GM18519 (cell line): ENCODE measurements at regions not wholly inside any gene's neighbourhood (a gene's known extent, or its start where the extent isn't known, plus 50 kb on each side); places are given as distances from the start of the nearest gene placed in this dataset.

Source experiments
- ATAC-seq: cut with Tn5 transposase; IDR thresholded peaks from one replicate; pipeline ENCODE4 v1.9.1; 2021; ENCODE audit warnings: mild to moderate bottlenecking, moderate library complexity; ENCODE audit not compliant: unreplicated experiment, low FRiP score

DNA sequence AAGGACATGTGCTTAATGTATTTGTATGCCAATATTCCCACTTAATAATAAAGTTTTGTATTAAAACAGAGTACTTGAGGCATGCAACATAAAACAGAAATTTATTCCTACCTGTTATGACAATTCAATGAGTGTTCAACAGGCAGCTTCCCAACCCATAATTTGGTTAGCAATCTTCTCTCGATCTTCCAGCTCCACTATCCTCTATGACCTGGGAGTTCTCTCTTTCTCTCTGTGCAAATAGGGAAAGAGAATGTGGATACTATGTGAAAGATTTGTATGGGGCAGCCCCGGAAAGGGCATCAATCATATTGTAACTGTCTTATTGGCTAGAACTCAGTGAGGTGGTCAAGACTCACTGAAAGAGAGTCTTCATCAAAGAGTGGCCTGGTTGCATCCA, 644.9 kb upstream of the PCDH20 start:
- ATAC-seq, result no peak

DNA sequence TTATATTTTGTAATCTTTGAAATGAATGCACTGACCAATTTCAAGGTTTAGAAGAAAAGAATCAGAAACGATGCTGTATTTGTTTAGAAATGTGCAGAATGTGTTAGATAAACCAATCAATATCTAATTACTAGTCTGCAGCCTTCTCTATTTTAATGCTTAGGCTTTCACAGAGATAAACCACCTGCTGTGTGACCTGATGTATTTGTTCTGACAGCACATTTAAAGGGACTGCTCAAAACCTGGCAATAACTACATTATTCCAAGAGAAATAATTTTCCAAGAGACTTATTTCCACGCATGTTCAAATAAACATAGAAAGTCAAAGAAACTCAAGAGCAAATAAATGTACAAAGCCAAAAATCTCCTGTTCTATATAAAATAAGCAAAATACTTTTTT, 641.6 kb upstream of the PCDH20 start:
- no peak for ATAC-seq

DNA sequence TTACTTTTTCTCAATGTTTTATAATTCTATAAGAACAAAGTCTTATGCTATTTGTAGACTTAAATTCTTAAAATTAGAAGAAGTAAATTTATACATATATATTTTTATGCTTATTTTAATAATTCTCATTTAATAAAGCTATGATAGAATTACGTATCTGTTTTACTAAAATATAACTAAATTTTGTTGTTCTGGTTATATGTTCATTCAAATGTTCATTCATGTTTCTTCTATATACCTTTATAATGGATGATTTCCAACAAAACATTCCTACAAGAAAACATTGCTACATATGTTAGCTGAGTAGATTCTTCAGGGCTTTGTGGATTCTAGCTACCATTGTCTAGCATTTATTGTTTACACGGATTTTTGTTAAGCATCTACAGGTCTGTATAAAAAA, 634.3 kb upstream of the PCDH20 start:
- ATAC-seq, result no peak

DNA sequence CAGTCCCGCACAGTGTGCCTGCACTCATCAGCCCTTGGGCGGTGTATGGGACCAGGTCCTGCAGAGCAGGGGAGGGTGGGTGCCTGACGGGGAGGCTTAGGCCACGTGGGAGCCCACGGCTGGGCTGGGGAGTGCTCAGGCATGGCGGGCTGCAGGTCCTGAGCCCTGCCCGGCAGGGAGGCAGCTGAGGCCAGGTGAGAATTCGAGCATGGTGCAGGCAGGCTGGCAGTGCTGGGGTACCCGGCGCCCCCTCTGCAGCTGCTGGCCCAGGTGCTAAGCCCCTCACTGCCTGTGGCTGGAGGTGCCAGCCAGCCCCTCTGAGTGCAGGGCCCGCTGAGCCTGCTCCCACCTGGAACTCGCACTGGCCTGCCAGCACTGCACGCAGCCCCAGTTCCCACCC, 630.9 kb upstream of the PCDH20 start:
- ATAC-seq, result no peak

DNA sequence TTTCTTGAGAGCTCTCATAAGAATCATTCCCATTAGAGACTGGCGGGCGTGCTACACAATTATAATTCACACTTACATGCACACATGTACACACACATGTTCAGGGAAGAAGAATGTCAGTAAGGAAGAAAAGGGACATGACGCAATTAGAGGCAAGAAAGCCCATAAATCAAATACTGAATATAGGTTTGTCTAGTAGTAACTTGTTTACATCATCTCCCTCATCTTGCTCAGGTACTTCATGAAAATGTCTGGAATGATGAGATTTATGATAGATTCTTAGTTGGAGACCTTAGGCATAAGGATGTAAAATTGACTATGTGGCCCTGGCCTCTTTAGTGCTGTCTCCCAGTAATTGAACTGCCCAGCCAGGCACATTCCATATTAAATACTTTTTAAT, 628.0 kb upstream of the PCDH20 start:
- ATAC-seq, result no peak

DNA sequence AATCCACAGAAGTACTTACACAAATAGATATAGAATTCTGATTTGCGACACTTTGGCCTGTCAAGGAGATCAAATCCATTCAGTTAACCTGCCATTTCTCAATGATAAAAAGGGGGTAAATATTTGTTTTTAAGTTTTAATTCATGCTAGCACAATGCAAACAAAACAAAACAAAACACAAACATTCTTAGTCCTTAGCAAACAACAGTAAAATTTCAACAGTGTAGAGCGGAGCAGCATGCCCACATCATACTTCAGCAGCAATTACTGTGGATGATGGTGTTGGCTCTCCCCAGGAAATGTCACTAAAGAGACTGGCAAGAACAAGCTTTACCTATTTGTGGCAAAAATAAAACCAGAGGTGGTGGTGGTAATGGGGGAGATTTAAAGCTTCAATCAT, 625.2 kb upstream of the PCDH20 start:
- no peak for ATAC-seq

DNA sequence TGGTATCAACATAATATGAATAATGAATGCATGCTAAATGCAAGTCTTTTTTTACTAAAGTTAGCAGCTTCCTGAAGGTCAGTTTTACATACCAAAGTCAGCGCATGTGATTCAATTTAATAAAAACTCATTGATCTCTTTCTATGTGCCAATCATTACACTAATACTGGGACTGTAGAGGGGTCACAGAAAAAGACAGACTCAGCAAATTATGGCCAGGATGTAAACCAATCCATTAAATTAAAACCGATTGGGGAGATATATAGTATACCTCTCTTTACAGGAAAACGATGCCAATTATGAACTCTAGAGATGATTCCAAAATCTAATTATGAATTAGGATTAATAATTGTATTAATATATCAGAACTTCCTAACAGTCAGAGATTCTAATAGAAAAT, 624.4 kb upstream of the PCDH20 start:
- no peak for ATAC-seq

DNA sequence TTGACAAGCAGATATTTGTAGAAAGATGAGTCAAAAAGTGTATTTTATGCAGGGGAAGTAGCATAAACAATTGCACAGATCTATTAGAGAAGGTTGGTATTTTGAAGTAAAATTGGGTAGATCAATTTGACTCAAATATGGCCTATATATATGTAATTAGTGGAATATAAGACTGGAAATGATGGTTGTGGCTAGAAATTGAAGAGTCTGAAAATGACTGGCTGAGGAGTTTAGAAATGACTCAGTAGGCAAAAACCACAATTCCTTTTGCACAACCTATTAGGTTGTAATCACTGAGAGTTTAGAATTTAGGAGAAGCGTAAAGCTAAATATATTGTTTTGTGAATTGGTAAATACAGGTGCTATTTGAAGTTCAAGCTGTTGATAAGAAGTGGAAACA, 622.6 kb upstream of the PCDH20 start:
- ATAC-seq, result peak; percentile 63

DNA sequence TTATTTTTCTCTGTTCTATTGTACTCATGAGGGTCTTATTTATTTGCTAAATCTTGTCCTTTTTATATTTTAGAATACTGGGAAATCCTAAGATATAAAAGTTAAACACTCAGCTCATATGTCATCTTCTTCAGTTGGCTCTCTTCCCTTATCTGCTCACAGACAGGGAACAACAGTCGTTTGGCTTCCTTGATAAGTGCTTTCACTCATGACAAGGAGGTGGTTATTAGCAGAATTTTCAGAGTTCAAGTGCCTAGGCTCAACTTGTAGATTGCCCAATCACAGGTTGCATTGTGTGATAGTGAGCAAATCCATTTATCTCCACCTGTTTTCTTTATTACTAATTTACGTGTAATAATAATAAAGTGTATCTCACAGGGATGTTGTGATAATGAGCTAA, 620.3 kb upstream of the PCDH20 start:
- ATAC-seq, result no peak

DNA sequence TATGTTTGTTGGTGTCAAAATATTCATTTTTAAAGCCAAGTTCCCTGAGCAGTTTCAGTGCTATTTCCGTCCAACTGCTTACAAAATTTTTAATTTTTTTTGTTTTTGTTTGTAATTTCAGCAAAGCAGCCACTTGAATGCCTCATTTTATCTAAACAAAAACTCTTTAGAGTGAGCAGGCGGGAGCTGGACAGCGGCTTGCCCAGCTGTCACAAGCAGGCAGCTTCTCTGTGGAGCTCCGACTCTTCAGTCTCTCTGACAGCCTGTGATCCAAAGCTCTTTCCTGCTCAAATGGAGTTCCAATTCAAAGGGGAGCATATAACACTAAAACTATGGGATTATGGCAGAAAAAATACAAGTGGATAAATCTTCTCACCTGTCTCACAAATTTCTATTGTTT, 618.3 kb upstream of the PCDH20 start:
- no peak for ATAC-seq

DNA sequence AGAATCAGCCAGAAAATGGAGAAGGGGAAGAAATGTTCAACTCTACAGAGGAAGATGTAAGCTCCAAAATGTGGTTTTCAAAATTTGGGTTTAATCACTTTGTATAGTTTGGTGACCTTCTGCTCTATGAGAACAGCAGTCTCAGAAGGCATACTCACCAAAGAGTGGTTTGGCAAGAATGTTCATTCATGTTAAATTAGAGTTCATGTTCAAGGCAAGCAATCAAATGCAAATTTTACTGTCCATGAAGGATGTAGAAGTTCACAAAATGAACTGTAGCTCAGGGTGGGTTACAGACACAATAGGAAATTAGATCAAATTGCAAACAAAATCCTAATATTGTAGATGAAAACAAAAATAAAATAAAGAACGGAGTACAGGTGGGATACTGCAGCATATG, 606.7 kb upstream of the PCDH20 start:
- ATAC-seq, result no peak

DNA sequence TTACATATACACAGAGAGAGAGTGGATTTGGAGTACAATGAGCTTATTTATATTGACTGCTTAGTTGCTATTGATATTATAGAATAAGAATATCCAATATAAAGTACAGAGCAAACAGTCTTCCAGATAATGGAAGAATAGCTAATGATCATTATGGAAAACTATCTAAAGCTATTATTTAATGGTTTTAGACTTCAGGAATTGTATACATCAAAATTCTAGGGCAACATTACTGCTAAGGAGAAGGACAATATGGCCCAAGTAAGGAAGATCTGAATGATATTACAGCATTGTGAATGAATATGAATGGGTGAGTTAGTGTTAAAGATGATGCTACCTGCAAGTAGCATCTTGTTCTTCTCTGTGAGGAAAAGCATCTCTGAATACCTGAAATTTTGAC, 604.2 kb upstream of the PCDH20 start:
- ATAC-seq, result no peak

DNA sequence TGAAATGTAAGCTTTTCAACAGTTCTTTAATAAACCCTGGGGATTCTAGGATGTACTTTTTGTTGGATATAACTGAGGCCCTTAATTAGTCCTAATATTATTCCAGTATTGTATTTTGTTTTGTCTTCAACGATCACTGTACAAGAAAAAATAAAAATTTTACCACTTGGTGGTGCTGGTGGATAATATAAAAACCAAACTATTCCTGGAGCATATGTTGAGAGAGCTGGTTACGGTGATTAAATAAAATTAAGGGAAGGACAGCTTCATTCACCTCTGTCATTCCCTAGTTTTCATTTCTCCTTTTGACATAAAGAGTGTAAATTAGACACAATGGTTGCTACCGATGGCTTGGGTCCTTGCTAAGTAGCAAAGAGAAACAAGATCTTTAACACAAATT, 598.6 kb upstream of the PCDH20 start:
- no peak for ATAC-seq

DNA sequence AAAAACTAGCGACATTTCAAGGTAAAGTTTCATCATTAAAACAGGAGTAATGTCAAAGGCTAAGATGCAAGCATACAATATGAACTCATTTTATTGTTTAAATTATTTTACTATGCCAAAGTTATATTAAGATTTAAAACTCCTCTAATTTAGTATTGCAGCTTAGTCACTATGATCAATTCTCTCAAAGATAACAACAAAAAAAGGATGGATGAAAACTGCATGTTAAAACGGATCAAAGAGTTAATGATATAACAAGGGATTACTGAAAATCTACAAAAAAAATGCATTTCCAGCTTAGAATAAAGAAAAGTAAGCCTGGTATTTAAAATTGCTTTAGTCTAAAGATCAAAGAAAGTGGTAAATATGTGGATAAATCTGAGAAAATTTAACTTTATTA, 587.8 kb upstream of the PCDH20 start:
- ATAC-seq, result no peak

DNA sequence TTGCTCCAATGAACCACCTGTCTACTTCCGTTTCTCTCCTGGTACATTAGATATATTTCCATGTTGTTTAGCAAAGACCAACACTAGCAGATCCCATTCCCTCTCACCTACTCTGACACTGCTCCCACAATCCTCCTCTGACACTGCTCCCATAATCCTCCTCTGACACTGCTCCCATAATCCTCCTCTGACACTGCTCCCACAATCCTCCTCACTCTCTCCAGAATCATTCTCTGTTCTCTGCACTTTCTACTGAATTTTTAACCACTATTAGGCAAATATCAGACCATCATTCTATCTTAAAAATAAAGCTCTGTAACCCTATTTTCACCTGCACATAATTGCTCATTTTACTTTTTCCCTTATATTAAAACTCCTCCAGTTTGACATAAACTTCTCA, 578.5 kb upstream of the PCDH20 start:
- no peak for ATAC-seq

DNA sequence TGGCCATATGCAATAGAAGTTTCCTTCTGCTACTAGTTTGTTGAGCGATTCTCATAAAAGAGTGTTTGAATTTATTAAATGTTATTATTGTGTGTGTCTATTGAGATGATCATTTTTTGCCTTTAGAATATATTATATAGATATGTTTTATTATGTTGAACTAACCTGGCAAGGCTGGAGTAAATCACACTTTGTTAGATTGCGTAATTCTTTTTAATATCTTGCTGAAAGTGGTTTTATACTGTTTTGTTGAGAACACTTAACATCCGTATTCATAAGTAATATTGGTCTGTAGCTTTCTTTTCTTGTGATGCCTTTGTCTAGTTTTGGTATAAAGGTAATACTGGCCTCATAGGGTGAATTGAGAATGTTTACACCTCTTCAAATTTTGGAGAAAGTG, 574.3 kb upstream of the PCDH20 start:
- no peak for ATAC-seq

DNA sequence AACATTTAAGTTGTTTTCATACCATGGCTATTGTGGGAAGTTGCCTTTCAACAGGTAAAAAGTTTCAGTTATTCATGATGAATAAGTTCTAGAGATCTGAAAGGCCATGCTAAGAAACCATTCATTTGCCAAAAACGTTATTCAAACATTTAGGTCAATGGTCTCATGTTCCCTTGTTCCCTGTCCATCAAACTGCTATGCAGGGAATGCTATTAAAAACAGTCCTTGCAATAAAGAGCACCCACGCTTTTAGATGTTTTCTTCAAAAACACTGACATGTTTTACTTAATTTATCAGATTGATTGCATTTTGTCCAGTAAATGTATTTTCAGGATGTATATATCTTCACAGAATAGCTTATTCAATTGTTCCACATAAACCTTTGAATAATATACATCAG, 573.2 kb upstream of the PCDH20 start:
- no peak for ATAC-seq

DNA sequence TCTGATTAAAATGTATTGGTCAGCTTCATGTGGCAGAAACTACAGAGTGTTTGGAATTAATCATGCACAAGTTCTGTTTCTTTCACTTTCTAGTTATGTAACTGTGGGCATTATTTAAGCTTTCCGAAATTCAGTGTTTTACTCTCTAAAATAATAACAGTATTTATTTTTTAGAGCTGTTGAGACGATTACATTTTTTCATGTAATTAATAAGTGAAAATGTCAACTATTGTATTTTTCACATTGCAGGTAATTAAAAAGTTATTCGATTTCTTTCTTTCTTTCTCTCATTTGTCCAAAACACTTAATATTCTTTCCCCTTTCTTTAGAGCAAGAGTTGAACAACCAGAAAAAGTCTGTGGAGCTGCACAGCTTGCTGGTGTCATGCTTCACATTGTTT, 559.4 kb upstream of the PCDH20 start:
- no peak for ATAC-seq

DNA sequence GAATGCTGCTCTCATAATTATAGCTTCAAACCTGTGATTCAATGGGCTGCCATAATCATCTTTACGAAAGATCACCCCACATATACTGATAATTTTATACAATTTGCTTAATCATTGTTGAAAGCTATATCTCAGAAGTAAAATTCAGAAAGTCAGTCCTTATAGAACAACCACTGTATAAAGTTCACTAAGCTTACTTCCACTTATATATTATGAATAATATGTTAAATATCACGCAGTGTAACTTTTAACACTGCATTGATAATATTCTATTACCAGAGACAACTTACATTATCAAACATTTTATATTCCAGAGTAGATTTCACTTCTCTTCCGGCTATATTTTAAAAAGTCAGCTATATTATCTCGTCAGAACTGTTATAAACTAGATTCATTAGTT, 550.1 kb upstream of the PCDH20 start:
- no peak for ATAC-seq

DNA sequence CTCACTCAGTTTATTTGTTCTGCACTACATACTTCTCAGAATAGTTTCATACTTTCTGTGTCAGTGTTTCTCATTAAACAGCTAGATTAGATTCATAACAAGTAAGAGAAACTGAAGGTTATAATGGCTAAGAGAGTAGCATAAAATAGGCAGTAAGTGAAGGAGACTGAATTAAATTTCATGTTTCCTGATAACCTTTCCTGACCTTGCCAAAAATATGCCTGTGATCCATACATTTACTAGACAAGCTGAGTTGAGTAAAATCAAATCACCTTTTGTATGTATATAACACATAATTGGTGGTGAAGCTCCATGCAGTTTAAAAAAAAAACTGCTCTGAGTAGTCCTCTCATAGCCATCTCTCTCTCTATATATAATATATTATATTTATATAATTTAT, 545.3 kb upstream of the PCDH20 start:
- ATAC-seq, result no peak

DNA sequence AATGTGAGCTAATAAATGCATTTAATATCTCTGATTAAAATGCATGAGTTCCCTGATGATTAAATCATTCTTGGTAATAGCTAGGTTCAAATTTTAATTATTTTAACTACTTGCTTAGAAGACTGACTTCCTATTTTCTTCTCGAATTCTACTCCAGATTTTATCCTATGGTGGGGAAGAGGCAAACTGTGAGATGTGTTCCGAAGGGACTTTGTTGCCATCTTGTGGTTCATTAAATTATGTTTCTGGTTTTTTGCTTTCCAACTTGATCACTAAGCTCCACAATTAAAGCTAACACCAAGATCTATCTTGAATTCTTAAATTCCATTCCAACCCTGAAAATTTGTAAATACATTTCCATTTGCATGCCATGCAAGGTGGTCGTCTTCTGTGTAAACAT, 538.4 kb upstream of the PCDH20 start:
- no peak for ATAC-seq

DNA sequence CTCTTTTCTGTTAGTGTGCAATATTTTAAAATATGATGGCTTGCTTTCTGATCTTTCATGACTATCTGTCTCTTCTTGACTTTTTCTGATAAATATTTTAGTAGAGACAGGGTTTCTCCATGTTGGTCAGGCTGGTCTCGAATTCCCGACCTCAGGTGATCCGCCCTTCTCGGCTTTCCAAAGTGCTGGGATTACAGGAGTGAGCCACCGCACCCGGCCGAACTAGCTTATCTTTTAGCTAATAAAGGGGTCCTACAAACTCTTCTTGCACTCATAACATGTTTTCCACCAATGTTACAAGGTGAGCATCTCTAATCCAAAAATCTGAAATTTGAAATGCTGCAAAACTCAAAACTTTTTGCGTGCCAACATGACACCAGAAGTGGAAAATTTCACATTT, 535.2 kb upstream of the PCDH20 start:
- no peak for ATAC-seq

DNA sequence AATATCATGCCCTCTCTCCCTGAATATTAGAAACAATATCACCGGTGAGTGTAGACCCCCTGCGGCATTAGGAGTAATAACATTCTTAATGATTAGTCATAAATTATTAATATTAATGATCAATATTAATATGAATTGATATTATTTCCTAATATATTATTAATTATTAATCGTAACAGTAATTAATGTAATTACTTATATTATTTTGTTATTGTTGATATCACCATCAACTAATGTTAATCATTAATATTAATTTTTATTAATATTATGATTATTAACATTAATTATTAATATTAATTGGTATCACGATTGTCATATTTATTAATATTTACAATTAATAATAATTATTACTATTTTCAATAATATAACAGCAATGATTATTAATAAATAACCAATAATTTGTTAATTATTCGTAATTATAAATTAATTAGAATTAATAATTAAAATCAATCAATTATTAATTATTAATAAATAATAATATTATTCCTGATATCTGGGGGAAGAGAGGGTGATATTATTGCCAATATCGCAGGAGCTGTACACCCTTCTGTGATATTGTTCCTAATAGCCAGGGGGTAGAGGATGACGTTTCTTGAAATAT, 528.8 kb upstream of the PCDH20 start:
- ATAC-seq, result no peak
